ENCODE measurements at regions not wholly inside any gene's neighbourhood (a gene's known extent, or its start where the extent isn't known, plus 50 kb on each side); places are given as distances from the start of the nearest gene placed in this dataset.
"Not testable (repeated sequence)": the region's sequence is repeated elsewhere in the genome, so short reads cannot be mapped to it uniquely, and the experiment has no call there.

GRCh38 chrX:42021058-42021457 lies 97.7 kb upstream of the CASK start:
- Histone ChIP-seq H3K9ac (ENCODE audit: low read length) (no peak overlapping the region), H3K36me3 (ENCODE audit: control insufficient read depth, insufficient read depth, low read length) (no peaks in the 10 kb centered on the region), H3K4me3 (ENCODE audit: low read depth, low read length) (no peak overlapping the region), H3K9me3 (ENCODE audit: control insufficient read depth, insufficient read depth, low read depth, low read length) (no peaks in the 10 kb centered on the region), H3K4me1 (ENCODE audit: control insufficient read depth, insufficient read depth, low read length) (no peaks in the 10 kb centered on the region), H3K27me3 (ENCODE audit: control insufficient read depth, insufficient read depth, low read length) (no peaks in the 10 kb centered on the region; the same call in 1 of the 2 replicates), H3K27ac (ENCODE audit: low read depth, low read length) (no peak overlapping the region)

- Histone ChIP-seq H3K9ac (ENCODE audit: low read length) (no peak overlapping the region), H3K4me3 (ENCODE audit: low read depth, low read length) (no peak overlapping the region), H3K9me3 (ENCODE audit: control insufficient read depth, insufficient read depth, low read depth, low read length) (no peaks in the 10 kb centered on the region), H3K27ac (ENCODE audit: low read depth, low read length) (no peak overlapping the region), H3K36me3 (ENCODE audit: control insufficient read depth, insufficient read depth, low read length) (no peaks in the 10 kb centered on the region), H3K4me1 (ENCODE audit: control insufficient read depth, insufficient read depth, low read length) (no peaks in the 10 kb centered on the region), H3K27me3 (ENCODE audit: control insufficient read depth, insufficient read depth, low read length) (no peaks in the 10 kb centered on the region; the same call in 1 of the 2 replicates)
Observed at GRCh38 chrX:42020225-42020624, 96.9 kb upstream of the CASK start.

DNA sequence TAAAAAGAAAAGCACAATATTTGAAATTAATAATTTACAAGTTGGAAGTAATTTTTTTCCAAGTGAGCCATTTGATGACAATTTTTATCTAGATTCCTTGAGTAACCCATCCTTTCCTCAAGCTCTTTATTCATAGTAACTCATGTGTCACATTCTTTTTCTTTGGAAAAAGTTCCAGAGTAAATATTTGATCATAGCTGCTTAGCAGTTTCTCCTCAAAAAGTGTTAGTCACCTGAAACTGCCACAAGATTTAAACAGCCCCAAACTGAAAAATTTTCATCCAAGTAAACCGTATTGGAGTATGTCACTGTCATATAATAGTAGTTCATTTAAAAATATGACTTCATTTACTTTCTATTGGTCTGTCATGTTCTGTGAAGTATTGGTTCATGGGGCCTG lies 94.6 kb upstream of the CASK start:
- Histone ChIP-seq H3K9me3 (ENCODE audit: control insufficient read depth, insufficient read depth, low read depth, low read length) (no peaks in the 10 kb centered on the region), H3K27me3 (ENCODE audit: control insufficient read depth, insufficient read depth, low read length) (no peaks in the 10 kb centered on the region; the same call in 1 of the 2 replicates), H3K9ac (ENCODE audit: low read length) (no peak overlapping the region), H3K27ac (ENCODE audit: low read depth, low read length) (no peak overlapping the region), H3K36me3 (ENCODE audit: control insufficient read depth, insufficient read depth, low read length) (no peaks in the 10 kb centered on the region), H3K4me3 (ENCODE audit: low read depth, low read length) (no peak overlapping the region), H3K4me1 (ENCODE audit: control insufficient read depth, insufficient read depth, low read length) (no peaks in the 10 kb centered on the region)

DNA sequence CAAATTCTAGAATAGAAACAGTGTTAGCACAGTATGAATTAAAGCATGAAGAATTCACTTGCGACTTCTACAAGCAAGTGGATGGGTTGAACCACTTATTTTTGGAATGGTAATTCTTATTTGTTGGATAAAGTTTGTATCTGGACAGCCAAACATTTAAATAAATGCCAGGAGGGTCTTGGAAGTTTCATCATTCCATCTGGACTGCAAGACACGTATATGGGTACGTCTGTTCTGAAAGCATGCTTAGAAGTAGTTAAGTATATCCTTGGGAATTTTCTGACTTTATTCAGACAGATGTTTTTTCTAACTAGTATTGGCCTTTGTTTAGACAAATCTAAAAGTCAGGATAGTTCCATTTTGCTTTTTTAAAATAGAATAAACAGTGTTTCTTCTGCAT lies 77.5 kb upstream of the CASK start:
- Histone ChIP-seq H3K36me3 (ENCODE audit: control insufficient read depth, insufficient read depth, low read length) (no peaks in the 10 kb centered on the region), H3K27me3 (ENCODE audit: control insufficient read depth, insufficient read depth, low read length) (no peaks in the 10 kb centered on the region; the same call in 1 of the 2 replicates), H3K4me3 (ENCODE audit: low read depth, low read length) (no peak overlapping the region), H3K9ac (ENCODE audit: low read length) (no peak overlapping the region), H3K4me1 (ENCODE audit: control insufficient read depth, insufficient read depth, low read length) (no peaks in the 10 kb centered on the region), H3K9me3 (ENCODE audit: control insufficient read depth, insufficient read depth, low read depth, low read length) (0 out of 2 replicates have a peak, but pooled peaks cover 3% of the 10 kb centered on the region), H3K27ac (ENCODE audit: low read depth, low read length) (no peak overlapping the region)

GRCh38 chrX:41984628-41985027 lies 61.3 kb upstream of the CASK start:
- no peaks in the 10 kb centered on the region for H3K4me1 ChIP-seq (ENCODE audit: control insufficient read depth, insufficient read depth, low read length)
- H3K4me3 ChIP-seq (ENCODE audit: low read depth, low read length), result no peak overlapping the region
- H3K36me3 ChIP-seq (ENCODE audit: control insufficient read depth, insufficient read depth, low read length), result no peaks in the 10 kb centered on the region
- H3K9ac ChIP-seq (ENCODE audit: low read length), result no peak overlapping the region
- H3K27me3 ChIP-seq (ENCODE audit: control insufficient read depth, insufficient read depth, low read length), result no peaks in the 10 kb centered on the region
- no peaks in the 10 kb centered on the region for H3K9me3 ChIP-seq (ENCODE audit: control insufficient read depth, insufficient read depth, low read depth, low read length)
- H3K27ac ChIP-seq (ENCODE audit: low read depth, low read length), result no peak overlapping the region

GRCh38 chrX:41982953-41983352 lies 59.6 kb upstream of the CASK start:
- Histone ChIP-seq H3K4me3 (ENCODE audit: low read depth, low read length) (no peak overlapping the region), H3K27ac (ENCODE audit: low read depth, low read length) (no peak overlapping the region), H3K4me1 (ENCODE audit: control insufficient read depth, insufficient read depth, low read length) (no peaks in the 10 kb centered on the region), H3K9ac (ENCODE audit: low read length) (no peak overlapping the region), H3K9me3 (ENCODE audit: control insufficient read depth, insufficient read depth, low read depth, low read length) (no peaks in the 10 kb centered on the region), H3K27me3 (ENCODE audit: control insufficient read depth, insufficient read depth, low read length) (no peaks in the 10 kb centered on the region), H3K36me3 (ENCODE audit: control insufficient read depth, insufficient read depth, low read length) (no peaks in the 10 kb centered on the region)

GRCh38 chrX:41981481-41982013 lies 58.2 kb upstream of the CASK start:
- H3K36me3 ChIP-seq (ENCODE audit: control insufficient read depth, insufficient read depth, low read length), result no peaks in the 10 kb centered on the region
- H3K9me3 ChIP-seq (ENCODE audit: control insufficient read depth, insufficient read depth, low read depth, low read length), result no peaks in the 10 kb centered on the region
- no peak overlapping the region for H3K9ac ChIP-seq (ENCODE audit: low read length)
- no peak overlapping the region for H3K4me3 ChIP-seq (ENCODE audit: low read depth, low read length)
- H3K4me1 ChIP-seq (ENCODE audit: control insufficient read depth, insufficient read depth, low read length), result no peaks in the 10 kb centered on the region
- H3K27ac ChIP-seq (ENCODE audit: low read depth, low read length), result no peak overlapping the region
- no peaks in the 10 kb centered on the region for H3K27me3 ChIP-seq (ENCODE audit: control insufficient read depth, insufficient read depth, low read length)

DNA sequence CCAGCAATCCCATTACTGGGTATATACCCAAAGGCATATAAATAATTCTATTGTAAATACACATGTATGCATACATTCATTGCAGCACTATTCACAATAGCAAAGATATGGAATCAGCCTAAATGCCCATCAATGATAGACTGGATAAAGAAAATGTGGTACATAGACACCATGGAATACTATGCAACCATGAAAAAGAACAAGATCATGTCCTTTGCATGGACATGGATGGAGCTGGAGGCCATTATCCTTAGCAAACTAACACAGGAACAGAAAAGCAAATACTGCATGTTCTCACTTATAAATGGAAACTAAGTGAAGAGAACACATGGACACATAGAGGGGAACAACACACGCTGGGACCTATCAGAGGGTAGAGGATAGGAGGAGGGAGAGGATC lies 51.3 kb upstream of the CASK start:
- H3K9me3 ChIP-seq (ENCODE audit: control insufficient read depth, insufficient read depth, low read depth, low read length); H3K9ac ChIP-seq (ENCODE audit: low read length); H3K36me3 ChIP-seq (ENCODE audit: control insufficient read depth, insufficient read depth, low read length); H3K27me3 ChIP-seq (ENCODE audit: control insufficient read depth, insufficient read depth, low read length); H3K27ac ChIP-seq (ENCODE audit: low read depth, low read length); H3K4me3 ChIP-seq (ENCODE audit: low read depth, low read length): not testable (repeated sequence)
- peaks cover 17% of the 10 kb centered on the region for H3K4me1 ChIP-seq (ENCODE audit: control insufficient read depth, insufficient read depth, low read length)

DNA sequence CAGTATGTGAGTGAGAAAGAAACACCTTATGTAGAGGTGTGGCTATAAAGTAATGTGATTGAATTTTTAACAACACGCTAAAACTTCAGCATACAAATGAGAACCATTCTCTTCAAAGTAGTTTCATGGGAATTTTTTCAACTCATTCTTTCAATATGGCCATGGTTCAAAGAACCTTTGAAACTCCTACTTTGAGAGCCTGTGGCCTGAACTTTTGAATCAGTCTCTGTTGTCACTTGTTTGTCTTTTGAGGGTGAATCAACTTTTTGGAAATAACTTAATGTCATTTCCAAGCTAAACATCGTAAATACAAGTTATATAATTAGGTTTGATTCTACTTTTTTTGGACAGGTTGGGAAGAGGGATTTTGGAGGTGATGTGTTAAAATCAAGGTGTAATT lies 49.9 kb upstream of the CASK start:
- H3K27ac ChIP-seq (ENCODE audit: low read depth, low read length), result no peak overlapping the region
- H3K4me1 ChIP-seq (ENCODE audit: control insufficient read depth, insufficient read depth, low read length), result peaks cover 17% of the 10 kb centered on the region
- no peaks in the 10 kb centered on the region for H3K36me3 ChIP-seq (ENCODE audit: control insufficient read depth, insufficient read depth, low read length)
- no peak overlapping the region for H3K4me3 ChIP-seq (ENCODE audit: low read depth, low read length)
- 0 out of 2 replicates have a peak, but pooled peaks cover 4% of the 10 kb centered on the region for H3K9me3 ChIP-seq (ENCODE audit: control insufficient read depth, insufficient read depth, low read depth, low read length)
- H3K27me3 ChIP-seq (ENCODE audit: control insufficient read depth, insufficient read depth, low read length), result no peaks in the 10 kb centered on the region
- no peak overlapping the region for H3K9ac ChIP-seq (ENCODE audit: low read length)

Measured in HUES6 (cell line).